Fibroblast of gingiva (primary cell): ENCODE measurements at regions not wholly inside any gene's neighbourhood (a gene's known extent, or its start where the extent isn't known, plus 50 kb on each side); places are given as distances from the start of the nearest gene placed in this dataset.
"Not testable (repeated sequence)": the region's sequence is repeated elsewhere in the genome, so short reads cannot be mapped to it uniquely, and the experiment has no call there.

Source experiments
- DNase-seq: peaks from one replicate; pipeline ENCODE4 v3.0.0-alpha.2; 2011; ENCODE audit warnings: low read depth

- DNase-seq = no peak
These were observed 246.2 kb downstream of the LNPK start for GRCh38 chr2:175755656-175756386.

- no peak for DNase-seq
These were observed 246.9 kb downstream of the LNPK start for GRCh38 chr2:175755169-175755568.

GRCh38 chr2:175750195-175750594, 251.9 kb downstream of the LNPK start:
- DNase-seq = no peak

GRCh38 chr2:175745911-175746310, 256.2 kb downstream of the LNPK start:
- no peak for DNase-seq

GRCh38 chr2:175744000-175744399, 258.1 kb downstream of the LNPK start:
- no peak for DNase-seq

- DNase-seq = peak; percentile 5
These were observed 259.1 kb downstream of the LNPK start for GRCh38 chr2:175743011-175743410.

GRCh38 chr2:175742367-175742766, 259.7 kb downstream of the LNPK start:
- no peak for DNase-seq

- DNase-seq = no peak
These were observed 260.9 kb downstream of the LNPK start for GRCh38 chr2:175741164-175741563.

- no peak for DNase-seq
These were observed 264.2 kb downstream of the LNPK start for GRCh38 chr2:175737722-175738361.

- DNase-seq = no peak
These were observed 267.4 kb downstream of the LNPK start for GRCh38 chr2:175734686-175735085.

- DNase-seq = no peak
These were observed 269.5 kb downstream of the LNPK start for GRCh38 chr2:175732531-175732930.

- DNase-seq = no peak
These were observed 272.0 kb downstream of the LNPK start for GRCh38 chr2:175730050-175730449.

- DNase-seq = no peak
These were observed 272.9 kb downstream of the LNPK start for GRCh38 chr2:175729049-175729706.

- DNase-seq = no peak
These were observed 274.0 kb downstream of the LNPK start for GRCh38 chr2:175728032-175728431.

- peak; percentile 37 for DNase-seq
These were observed 275.8 kb downstream of the LNPK start for GRCh38 chr2:175726223-175726622.

- no peak for DNase-seq
These were observed 292.8 kb downstream of the LNPK start for GRCh38 chr2:175709248-175709647.

- no peak for DNase-seq
These were observed 294.7 kb downstream of the LNPK start for GRCh38 chr2:175707322-175707721.

- DNase-seq = not testable (repeated sequence)
These were observed 297.5 kb downstream of the LNPK start for GRCh38 chr2:175704568-175704967.

- DNase-seq = no peak
These were observed 304.0 kb downstream of the LNPK start for GRCh38 chr2:175698061-175698460.

- peak; percentile 65 for DNase-seq
These were observed 311.8 kb downstream of the LNPK start for GRCh38 chr2:175690113-175690837.

- DNase-seq = no peak
These were observed 313.8 kb downstream of the LNPK start for GRCh38 chr2:175688243-175688642.

GRCh38 chr2:175687465-175687864, 314.6 kb downstream of the LNPK start:
- DNase-seq = no peak

- no peak for DNase-seq
These were observed 316.1 kb downstream of the LNPK start for GRCh38 chr2:175686002-175686401.
